HL-60/S4 treated with retinoic acid at 250 ng/mL for 4 days and 3 days (cell line): ENCODE measurements at regions not wholly inside any gene's neighbourhood (a gene's known extent, or its start where the extent isn't known, plus 50 kb on each side); places are given as distances from the start of the nearest gene placed in this dataset.
"Not testable (repeated sequence)": the region's sequence is repeated elsewhere in the genome, so short reads cannot be mapped to it uniquely, and the experiment has no call there.

Experiments used
- in situ Hi-C: fragments of 300-500 bp; cut with MboI; formaldehyde crosslinking; loops from 2 replicates; pipeline ENCODE4 v1.7.0; 2022; ENCODE audit warnings: low sequenced_read_pairs

- in situ Hi-C loops: no loop called here
These were observed 132.4 kb upstream of the ZC3H12C start for GRCh38 chr11:109960831-109961230.

GRCh38 chr11:109961261-109961660, 131.9 kb upstream of the ZC3H12C start:
- in situ Hi-C loops: no loop called here

GRCh38 chr11:109963101-109963500, 130.1 kb upstream of the ZC3H12C start:
- in situ Hi-C loops: no loop called here

GRCh38 chr11:109964487-109964886, 128.7 kb upstream of the ZC3H12C start:
- in situ Hi-C loops: no loop called here

GRCh38 chr11:109965445-109965844, 127.7 kb upstream of the ZC3H12C start:
- in situ Hi-C loops: not testable (repeated sequence)

- in situ Hi-C loops: not testable (repeated sequence)
These were observed 127.3 kb upstream of the ZC3H12C start for GRCh38 chr11:109965926-109966325.

GRCh38 chr11:109967136-109967535, 126.1 kb upstream of the ZC3H12C start:
- in situ Hi-C loops: not testable (repeated sequence)

- in situ Hi-C loops: no loop called here
These were observed 124.9 kb upstream of the ZC3H12C start for GRCh38 chr11:109968299-109968698.

- in situ Hi-C loops: no loop called here
These were observed 124.4 kb upstream of the ZC3H12C start for GRCh38 chr11:109968781-109969180.

- in situ Hi-C loops: no loop called here
These were observed 122.5 kb upstream of the ZC3H12C start for GRCh38 chr11:109970516-109971183.

GRCh38 chr11:109971184-109971523, 122.0 kb upstream of the ZC3H12C start:
- in situ Hi-C loops: no loop called here

- in situ Hi-C loops: no loop called here
These were observed 120.9 kb upstream of the ZC3H12C start for GRCh38 chr11:109972181-109972715.

- in situ Hi-C loops: no loop called here
These were observed 120.3 kb upstream of the ZC3H12C start for GRCh38 chr11:109972939-109973338.

GRCh38 chr11:109973486-109973885, 119.7 kb upstream of the ZC3H12C start:
- in situ Hi-C loops: no loop called here

- in situ Hi-C loops: no loop called here
These were observed 118.7 kb upstream of the ZC3H12C start for GRCh38 chr11:109974523-109974922.

- in situ Hi-C loops: no loop called here
These were observed 114.3 kb upstream of the ZC3H12C start for GRCh38 chr11:109978895-109979294.

GRCh38 chr11:109981031-109981636, 112.1 kb upstream of the ZC3H12C start:
- in situ Hi-C loops: no loop called here

- in situ Hi-C loops: no loop called here
These were observed 109.8 kb upstream of the ZC3H12C start for GRCh38 chr11:109983358-109983757.

- in situ Hi-C loops: no loop called here
These were observed 108.4 kb upstream of the ZC3H12C start for GRCh38 chr11:109984634-109985289.

GRCh38 chr11:109986488-109986887, 106.7 kb upstream of the ZC3H12C start:
- in situ Hi-C loops: no loop called here

- in situ Hi-C loops: no loop called here
These were observed 101.4 kb upstream of the ZC3H12C start for GRCh38 chr11:109991835-109992234.

- in situ Hi-C loops: no loop called here
These were observed 99.4 kb upstream of the ZC3H12C start for GRCh38 chr11:109993786-109994185.
